Caki2 (cell line): ENCODE measurements at regions not wholly inside any gene's neighbourhood (a gene's known extent, or its start where the extent isn't known, plus 50 kb on each side); places are given as distances from the start of the nearest gene placed in this dataset.
A peak's percentile ranks its signal among the peaks of the same experiment; 100 is the strongest.

Source experiments
- DNase-seq: peaks from one replicate; pipeline ENCODE4 v3.0.0-alpha.2; 2015; ENCODE audit warnings: low read depth
- in situ Hi-C: cut with HindIII; loops from 2 replicates; pipeline ENCODE4 v1.10.0; 2016; ENCODE audit warnings: low sequenced_read_pairs, low pct_unique_long_range_greater_than_20kb, mixed read lengths

- in situ Hi-C loops = no loop called here
These were observed 55.5 kb upstream of the DYRK2 start for GRCh38 chr12:67593041-67593440.

GRCh38 chr12:67593461-67594330 lies 54.8 kb upstream of the DYRK2 start:
- in situ Hi-C loops = no loop called here
- no peak for DNase-seq

More at GRCh38 chr12:67593041-67593440, 55.5 kb upstream of the DYRK2 start:
- DNase-seq = no peak

- in situ Hi-C loops = no loop called here
- DNase-seq = peak; percentile 18
These were observed 53.7 kb upstream of the DYRK2 start for GRCh38 chr12:67594888-67595287.

GRCh38 chr12:67595365-67595764 lies 53.2 kb upstream of the DYRK2 start:
- no peak for DNase-seq
- in situ Hi-C loops = no loop called here

- in situ Hi-C loops = no loop called here
These were observed 49.9 kb upstream of the DYRK2 start for GRCh38 chr12:67598598-67598997.

More at GRCh38 chr12:67598598-67598997, 49.9 kb upstream of the DYRK2 start:
- DNase-seq = no peak
